ENCODE measurements at regions not wholly inside any gene's neighbourhood (a gene's known extent, or its start where the extent isn't known, plus 50 kb on each side); places are given as distances from the start of the nearest gene placed in this dataset.

DNA sequence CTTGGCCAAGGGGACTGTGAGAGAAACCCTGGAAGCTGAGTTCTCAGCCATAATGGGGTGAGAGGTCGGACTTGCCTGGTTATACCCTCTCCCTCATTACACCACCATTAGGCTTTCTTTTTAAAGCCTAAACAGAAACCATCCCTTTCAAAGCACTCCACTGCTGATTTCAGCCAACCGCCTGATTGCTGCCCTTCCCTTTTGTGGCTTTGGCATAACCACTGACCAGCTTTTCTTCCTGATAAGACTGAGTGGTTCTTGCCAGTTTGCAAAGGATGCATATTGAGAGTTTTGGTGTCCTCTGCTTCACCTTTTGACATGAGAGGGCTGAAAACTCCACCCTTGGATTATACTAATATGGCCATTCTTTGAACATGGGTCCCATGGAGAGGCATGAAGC lies 308.2 kb upstream of the GOT2 start:
- no peak for DNase-seq (ENCODE audit: extremely low spot score, unreplicated experiment)
- H3K9me3 Mint-ChIP-seq (ENCODE audit: unreplicated experiment): no peaks in the 10 kb centered on the region
- peaks cover under 1% of the 10 kb centered on the region for H3K4me1 Mint-ChIP-seq (ENCODE audit: unreplicated experiment)
- TF ChIP-seq, protein P1, sequence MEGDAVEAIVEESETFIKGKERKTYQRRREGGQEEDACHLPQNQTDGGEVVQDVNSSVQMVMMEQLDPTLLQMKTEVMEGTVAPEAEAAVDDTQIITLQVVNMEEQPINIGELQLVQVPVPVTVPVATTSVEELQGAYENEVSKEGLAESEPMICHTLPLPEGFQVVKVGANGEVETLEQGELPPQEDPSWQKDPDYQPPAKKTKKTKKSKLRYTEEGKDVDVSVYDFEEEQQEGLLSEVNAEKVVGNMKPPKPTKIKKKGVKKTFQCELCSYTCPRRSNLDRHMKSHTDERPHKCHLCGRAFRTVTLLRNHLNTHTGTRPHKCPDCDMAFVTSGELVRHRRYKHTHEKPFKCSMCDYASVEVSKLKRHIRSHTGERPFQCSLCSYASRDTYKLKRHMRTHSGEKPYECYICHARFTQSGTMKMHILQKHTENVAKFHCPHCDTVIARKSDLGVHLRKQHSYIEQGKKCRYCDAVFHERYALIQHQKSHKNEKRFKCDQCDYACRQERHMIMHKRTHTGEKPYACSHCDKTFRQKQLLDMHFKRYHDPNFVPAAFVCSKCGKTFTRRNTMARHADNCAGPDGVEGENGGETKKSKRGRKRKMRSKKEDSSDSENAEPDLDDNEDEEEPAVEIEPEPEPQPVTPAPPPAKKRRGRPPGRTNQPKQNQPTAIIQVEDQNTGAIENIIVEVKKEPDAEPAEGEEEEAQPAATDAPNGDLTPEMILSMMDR (IDR thresholded peaks at IDR 0.05): no peak
- no peak overlapping the region for H3K27ac Mint-ChIP-seq (ENCODE audit: unreplicated experiment)
- no peaks in the 10 kb centered on the region for H3K36me3 Mint-ChIP-seq (ENCODE audit: unreplicated experiment)
- H3K4me3 Mint-ChIP-seq (ENCODE audit: unreplicated experiment): no peak overlapping the region
- H3K27me3 Mint-ChIP-seq (ENCODE audit: unreplicated experiment): no peaks in the 10 kb centered on the region

DNA sequence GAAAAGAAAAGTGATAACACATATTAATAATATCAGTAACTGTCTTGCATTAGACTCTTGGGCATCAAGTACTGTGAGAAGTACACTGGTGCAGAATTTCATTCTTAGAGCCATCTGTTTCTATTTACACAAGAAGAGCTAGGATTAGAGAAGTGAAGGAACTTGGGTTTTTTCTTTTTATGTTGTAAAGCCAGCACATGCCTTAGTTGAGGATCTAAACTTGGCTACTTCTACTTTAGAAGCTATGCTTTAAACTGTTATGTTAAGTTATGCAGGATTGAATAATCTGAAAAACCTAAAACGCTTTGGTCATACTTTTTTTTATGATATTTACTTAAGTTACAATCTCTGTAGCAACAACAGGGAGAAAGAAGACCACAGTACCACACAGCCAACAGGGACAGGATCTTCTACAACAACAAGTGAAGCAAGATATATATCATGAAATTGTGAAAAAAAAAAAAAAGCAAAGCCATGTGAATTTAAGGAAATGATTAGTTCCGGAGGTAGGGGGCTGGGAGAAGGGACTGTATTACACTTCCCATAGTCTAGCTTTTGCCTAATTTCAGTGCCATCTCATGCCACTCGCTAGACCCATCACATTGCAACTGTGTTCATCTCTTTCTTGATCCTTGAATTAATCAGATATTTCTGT lies 305.1 kb upstream of the GOT2 start:
- Mint-ChIP-seq H3K9me3 (ENCODE audit: unreplicated experiment) (peaks cover 3% of the 10 kb centered on the region), H3K4me3 (ENCODE audit: unreplicated experiment) (no peak overlapping the region), H3K27me3 (ENCODE audit: unreplicated experiment) (no peaks in the 10 kb centered on the region), H3K27ac (ENCODE audit: unreplicated experiment) (no peak overlapping the region), H3K4me1 (ENCODE audit: unreplicated experiment) (no peaks in the 10 kb centered on the region), H3K36me3 (ENCODE audit: unreplicated experiment) (no peaks in the 10 kb centered on the region)
- no peak for DNase-seq (ENCODE audit: extremely low spot score, unreplicated experiment)
- TF ChIP-seq, protein P1 (IDR thresholded peaks at IDR 0.05): no peak

DNA sequence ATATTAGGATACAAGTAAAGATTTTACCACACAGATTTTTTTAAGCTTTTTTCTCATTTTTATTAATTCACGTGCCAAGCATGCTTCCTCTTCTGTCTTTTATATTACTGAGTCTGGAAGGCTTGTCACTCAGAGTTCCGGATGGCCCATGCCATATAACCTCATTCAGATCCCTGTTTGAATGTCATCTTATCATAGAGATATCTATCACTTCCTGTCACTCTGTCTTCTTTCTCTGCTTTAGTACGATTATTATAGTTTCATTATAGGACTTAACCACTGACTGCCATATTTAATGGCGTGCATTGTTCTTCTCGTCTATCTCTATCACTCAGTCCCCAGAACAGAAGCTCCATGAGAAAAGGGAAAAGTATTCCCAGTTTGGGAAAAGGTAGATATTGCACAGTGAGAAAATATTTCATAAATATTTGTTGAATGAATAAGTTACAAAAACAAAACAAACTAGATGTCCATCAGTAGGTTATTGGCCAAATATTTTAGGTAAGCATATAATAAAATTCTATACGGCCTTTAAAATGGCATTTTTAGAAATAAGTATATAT lies 296.9 kb upstream of the GOT2 start:
- TF ChIP-seq, protein P1 (IDR thresholded peaks at IDR 0.05): no peak
- no peaks in the 10 kb centered on the region for H3K27me3 Mint-ChIP-seq (ENCODE audit: unreplicated experiment)
- H3K36me3 Mint-ChIP-seq (ENCODE audit: unreplicated experiment): no peaks in the 10 kb centered on the region
- no peak for DNase-seq (ENCODE audit: extremely low spot score, unreplicated experiment)
- H3K27ac Mint-ChIP-seq (ENCODE audit: unreplicated experiment): no peak overlapping the region
- no peaks in the 10 kb centered on the region for H3K4me1 Mint-ChIP-seq (ENCODE audit: unreplicated experiment)
- H3K4me3 Mint-ChIP-seq (ENCODE audit: unreplicated experiment): no peak overlapping the region
- peaks cover 3% of the 10 kb centered on the region for H3K9me3 Mint-ChIP-seq (ENCODE audit: unreplicated experiment)

DNA sequence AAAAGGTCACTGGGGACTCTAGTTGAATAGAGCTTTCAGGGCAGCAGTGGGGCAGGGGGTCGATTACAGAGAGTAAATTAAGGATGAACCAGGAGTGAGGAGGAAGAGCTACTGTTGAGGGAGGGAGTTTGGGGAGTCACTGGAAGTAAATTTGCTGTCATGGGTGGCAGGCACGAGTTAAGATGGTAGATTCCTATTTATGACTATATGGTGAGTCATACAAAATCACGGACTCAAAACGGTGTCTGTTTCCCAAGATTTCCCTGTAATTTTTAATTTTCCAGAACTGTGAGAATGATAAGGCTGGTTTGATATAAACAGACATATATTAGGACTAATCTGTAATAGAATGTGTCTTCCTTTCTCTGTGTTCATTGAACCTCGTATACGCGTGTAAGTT lies 287.6 kb upstream of the GOT2 start:
- peaks cover 15% of the 10 kb centered on the region for H3K9me3 Mint-ChIP-seq (ENCODE audit: unreplicated experiment)
- no peaks in the 10 kb centered on the region for H3K36me3 Mint-ChIP-seq (ENCODE audit: unreplicated experiment)
- DNase-seq (ENCODE audit: extremely low spot score, unreplicated experiment): no peak
- H3K27me3 Mint-ChIP-seq (ENCODE audit: unreplicated experiment): no peaks in the 10 kb centered on the region
- H3K27ac Mint-ChIP-seq (ENCODE audit: unreplicated experiment): no peak overlapping the region
- H3K4me3 Mint-ChIP-seq (ENCODE audit: unreplicated experiment): no peak overlapping the region
- TF ChIP-seq, protein P1 (IDR thresholded peaks at IDR 0.05): no peak
- peaks cover 6% of the 10 kb centered on the region for H3K4me1 Mint-ChIP-seq (ENCODE audit: unreplicated experiment)

DNA sequence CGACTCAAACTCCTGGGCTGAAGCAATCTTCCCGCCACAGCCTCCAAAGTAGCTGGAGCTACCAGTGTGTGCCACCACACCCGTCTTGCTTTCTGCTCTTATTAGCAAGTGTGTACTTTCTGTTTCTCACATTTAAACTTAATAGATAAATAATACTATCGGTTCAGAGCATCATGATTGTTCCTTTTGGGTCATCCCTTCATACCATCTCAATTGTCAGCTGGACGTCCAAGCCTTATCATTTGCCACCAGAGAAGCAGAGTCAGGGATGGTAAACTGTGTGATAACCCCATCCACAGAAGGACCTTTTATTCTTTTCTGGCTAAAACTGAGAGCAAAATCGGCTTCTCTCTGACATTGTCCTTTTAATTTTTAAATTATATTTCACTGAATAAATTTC lies 279.8 kb upstream of the GOT2 start:
- TF ChIP-seq, protein P1 (IDR thresholded peaks at IDR 0.05): no peak
- Mint-ChIP-seq H3K4me1 (ENCODE audit: unreplicated experiment) (no peaks in the 10 kb centered on the region), H3K27me3 (ENCODE audit: unreplicated experiment) (no peaks in the 10 kb centered on the region), H3K4me3 (ENCODE audit: unreplicated experiment) (no peak overlapping the region), H3K36me3 (ENCODE audit: unreplicated experiment) (no peaks in the 10 kb centered on the region), H3K27ac (ENCODE audit: unreplicated experiment) (no peak overlapping the region), H3K9me3 (ENCODE audit: unreplicated experiment) (no peaks in the 10 kb centered on the region)
- no peak for DNase-seq (ENCODE audit: extremely low spot score, unreplicated experiment)
